HL-60 (cell line): ENCODE measurements at regions not wholly inside any gene's neighbourhood (a gene's known extent, or its start where the extent isn't known, plus 50 kb on each side); places are given as distances from the start of the nearest gene placed in this dataset.

Experiments used
- DNase-seq, 2 experiments: peaks; one replicate each; pipeline ENCODE4 v3.0.0-alpha.2; 2010 to 2020; ENCODE audit warnings: low read depth in 1 of 2, low spot score in 1 of 2
- H3K27ac ChIP-seq: fragments of 250-450 bp; sonication (Bioruptor Pico); replicated peaks from 2 replicates; pipeline ENCODE4 v1.5.1; 2020; ENCODE audit warnings: mild to moderate bottlenecking, moderate library complexity
- H3K27me3 ChIP-seq: fragments of 250-450 bp; sonication (Bioruptor Pico); 2 replicates; pipeline ENCODE4 v1.5.1; 2021; ENCODE audit warnings: mild to moderate bottlenecking, moderate library complexity; ENCODE audit not compliant: insufficient read depth, poor library complexity, severe bottlenecking
- H3K4me3 ChIP-seq: replicated peaks from 2 replicates; pipeline ENCODE4 v1.5.1; 2011; ENCODE audit warnings: mild to moderate bottlenecking, control low read depth, low read length; ENCODE audit not compliant: insufficient read depth
- CTCF ChIP-seq: IDR thresholded peaks from one replicate; pipeline ENCODE4 v1.5.1; 2011; ENCODE audit warnings: low read length, control low read depth, inconsistent platforms; ENCODE audit not compliant: insufficient read depth
- GABPA ChIP-seq: IDR thresholded peaks from 2 replicates; pipeline ENCODE4 v1.6.1; 2012; ENCODE audit warnings: low read depth
- POLR2AphosphoS5 ChIP-seq: IDR thresholded peaks from 2 replicates; pipeline ENCODE4 v1.6.1; 2012; ENCODE audit warnings: low read depth
- REST ChIP-seq: IDR thresholded peaks from 2 replicates; pipeline ENCODE4 v1.6.1; 2012; ENCODE audit warnings: low read depth; ENCODE audit not compliant: insufficient replicate concordance
- SPI1 ChIP-seq: IDR thresholded peaks from 2 replicates; pipeline ENCODE4 v1.6.1; 2012; ENCODE audit warnings: low read depth, mild to moderate bottlenecking, borderline replicate concordance

GRCh38 chr10:111425459-111425858, 348.6 kb downstream of the ADRA2A start:
- no peak overlapping the region for H3K4me3 ChIP-seq
- H3K27me3 ChIP-seq, result no peaks in the 10 kb centered on the region
- no peak for DNase-seq
- TF ChIP-seq REST (no peak), POLR2AphosphoS5 (no peak)
- no peak overlapping the region for H3K27ac ChIP-seq

- TF ChIP-seq SPI1 (no peak), POLR2AphosphoS5 (no peak), GABPA (no peak), CTCF (no peak), REST (no peak)
- H3K4me3 ChIP-seq, result no peak overlapping the region
- DNase-seq, result no peak
- H3K27me3 ChIP-seq, result no peaks in the 10 kb centered on the region
- H3K27ac ChIP-seq, result no peak overlapping the region
Observed at GRCh38 chr10:111429288-111430028, 352.6 kb downstream of the ADRA2A start.

GRCh38 chr10:111430070-111430469, 353.2 kb downstream of the ADRA2A start:
- Histone ChIP-seq H3K27ac (no peak overlapping the region), H3K4me3 (no peak overlapping the region), H3K27me3 (no peaks in the 10 kb centered on the region)
- no peak for TF ChIP-seq SPI1
- TF ChIP-seq CTCF, result no peak
- no peak for DNase-seq

GRCh38 chr10:111432588-111432987, 355.8 kb downstream of the ADRA2A start:
- no peak for TF ChIP-seq SPI1
- TF ChIP-seq GABPA, result no peak
- TF ChIP-seq POLR2AphosphoS5, result no peak
- no peak for TF ChIP-seq REST
- no peak for TF ChIP-seq CTCF
- DNase-seq, result no peak
- Histone ChIP-seq H3K27ac (no peak overlapping the region), H3K27me3 (no peaks in the 10 kb centered on the region), H3K4me3 (no peak overlapping the region)
